Tibial nerve (tissue), 4 donors: ENCODE measurements at regions not wholly inside any gene's neighbourhood (a gene's known extent, or its start where the extent isn't known, plus 50 kb on each side); places are given as distances from the start of the nearest gene placed in this dataset.

Experiments used
- EP300 ChIP-seq, 2 donors: sonication (generic); formaldehyde crosslinking; IDR thresholded peaks; one replicate each; pipeline ENCODE4 v1.6.1; 2017; ENCODE audit warnings: antibody characterized with exemption in 2 of 2, mild to moderate bottlenecking in 1 of 2
- POLR2A ChIP-seq, 2 donors: fragments of 450-650 bp; IDR thresholded peaks; one replicate each; pipeline ENCODE4 v1.6.1; 2017; ENCODE audit warnings: antibody characterized with exemption in 2 of 2, mild to moderate bottlenecking in 2 of 2, moderate library complexity in 2 of 2
- TF ChIP-seq, protein P1 (sequence below), 5 experiments: fragments of 200-600 bp in 3 of 5; fragments of 450-650 bp in 2 of 5; sonication (generic) in 3 of 5; IDR thresholded peaks; one replicate each; pipeline ENCODE4 v1.5.1; 2016 to 2019; ENCODE audit warnings: antibody characterized with exemption in 5 of 5, mild to moderate bottlenecking in 3 of 5, moderate library complexity in 2 of 5

DNA sequence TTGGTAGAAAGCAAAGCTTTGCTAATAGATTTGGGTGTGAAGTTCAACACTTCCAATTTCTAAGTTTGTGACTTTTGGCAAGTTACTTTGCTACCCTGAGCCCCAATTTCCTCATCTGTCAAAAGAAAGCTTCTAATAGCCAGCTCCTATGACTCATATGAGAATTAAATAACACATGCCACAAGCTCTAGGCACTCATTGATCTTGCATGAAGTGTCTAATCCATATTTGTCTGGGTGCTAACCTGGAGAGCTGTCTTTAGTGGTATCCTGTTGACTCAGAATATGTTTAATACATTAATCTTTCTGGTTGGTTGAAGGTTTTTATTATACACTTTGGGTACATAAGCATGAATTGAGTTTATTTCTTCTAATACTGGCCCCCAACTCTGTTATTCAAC is 188.8 kb downstream of the POSTN start:
- TF ChIP-seq, protein P1, sequence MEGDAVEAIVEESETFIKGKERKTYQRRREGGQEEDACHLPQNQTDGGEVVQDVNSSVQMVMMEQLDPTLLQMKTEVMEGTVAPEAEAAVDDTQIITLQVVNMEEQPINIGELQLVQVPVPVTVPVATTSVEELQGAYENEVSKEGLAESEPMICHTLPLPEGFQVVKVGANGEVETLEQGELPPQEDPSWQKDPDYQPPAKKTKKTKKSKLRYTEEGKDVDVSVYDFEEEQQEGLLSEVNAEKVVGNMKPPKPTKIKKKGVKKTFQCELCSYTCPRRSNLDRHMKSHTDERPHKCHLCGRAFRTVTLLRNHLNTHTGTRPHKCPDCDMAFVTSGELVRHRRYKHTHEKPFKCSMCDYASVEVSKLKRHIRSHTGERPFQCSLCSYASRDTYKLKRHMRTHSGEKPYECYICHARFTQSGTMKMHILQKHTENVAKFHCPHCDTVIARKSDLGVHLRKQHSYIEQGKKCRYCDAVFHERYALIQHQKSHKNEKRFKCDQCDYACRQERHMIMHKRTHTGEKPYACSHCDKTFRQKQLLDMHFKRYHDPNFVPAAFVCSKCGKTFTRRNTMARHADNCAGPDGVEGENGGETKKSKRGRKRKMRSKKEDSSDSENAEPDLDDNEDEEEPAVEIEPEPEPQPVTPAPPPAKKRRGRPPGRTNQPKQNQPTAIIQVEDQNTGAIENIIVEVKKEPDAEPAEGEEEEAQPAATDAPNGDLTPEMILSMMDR (IDR thresholded peaks at IDR 0.05), result no peak
- TF ChIP-seq EP300 (IDR thresholded peaks at IDR 0.05), result no peak
- no peak for TF ChIP-seq POLR2A (IDR thresholded peaks at IDR 0.05)
